NCI-H524 (cell line): ENCODE measurements at regions not wholly inside any gene's neighbourhood (a gene's known extent, or its start where the extent isn't known, plus 50 kb on each side); places are given as distances from the start of the nearest gene placed in this dataset.

Experiments
- DNase-seq, 2 experiments: peaks; one replicate each; lab custom pipeline; 2025; lab: John Stamatoyannopoulos, UW

- no peak for DNase-seq
These were observed 87.0 kb upstream of the EEA1 start for GRCh38 chr12:93015871-93016751.

DNA sequence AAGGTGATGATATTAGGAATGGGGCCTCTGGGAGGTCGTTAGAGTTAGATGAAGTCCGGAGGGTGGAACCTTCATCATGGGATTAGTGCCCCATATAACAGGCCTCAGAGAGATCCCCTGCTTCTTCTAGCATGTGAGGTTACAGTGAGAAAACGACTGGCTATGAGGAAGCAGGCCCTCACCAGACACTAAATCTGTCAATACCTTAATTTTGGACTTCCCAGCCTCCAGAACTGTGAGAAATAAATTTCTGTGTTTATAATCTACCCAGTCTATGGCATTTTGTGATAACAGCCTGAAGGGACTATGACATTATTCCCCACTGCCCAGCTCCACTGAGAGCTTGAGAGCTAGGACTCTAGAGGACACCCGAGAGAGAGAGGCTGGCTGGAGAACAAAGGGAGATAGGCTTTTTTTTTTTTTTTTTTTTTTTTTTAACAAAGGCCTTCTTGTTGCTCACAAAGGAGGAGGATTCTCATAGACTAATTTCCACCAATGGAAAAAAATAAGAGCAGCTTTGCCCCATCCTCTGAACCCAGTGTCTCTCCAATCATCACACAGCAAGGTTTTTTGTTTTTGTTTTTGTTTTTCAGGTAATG is 87.8 kb upstream of the EEA1 start:
- DNase-seq = no peak

DNA sequence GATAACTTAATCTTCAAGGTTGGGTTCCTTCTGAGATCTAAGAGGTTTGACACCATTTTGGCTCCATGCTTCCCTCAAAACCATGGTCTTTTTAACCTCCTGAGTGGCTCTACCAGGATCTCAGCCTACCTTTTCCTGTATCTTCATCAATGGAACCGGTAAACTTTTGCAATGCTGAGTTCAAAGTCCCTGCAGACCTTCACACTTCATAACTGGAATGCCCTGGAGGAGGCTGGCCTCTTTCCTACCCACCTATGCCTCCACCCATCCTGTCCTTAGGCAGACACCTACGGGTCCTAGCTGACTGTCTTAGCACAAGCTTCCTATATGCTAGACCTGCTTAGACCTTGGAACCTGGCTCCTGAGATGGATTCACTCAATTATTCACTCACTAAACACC is 89.5 kb upstream of the EEA1 start:
- DNase-seq = no peak

DNA sequence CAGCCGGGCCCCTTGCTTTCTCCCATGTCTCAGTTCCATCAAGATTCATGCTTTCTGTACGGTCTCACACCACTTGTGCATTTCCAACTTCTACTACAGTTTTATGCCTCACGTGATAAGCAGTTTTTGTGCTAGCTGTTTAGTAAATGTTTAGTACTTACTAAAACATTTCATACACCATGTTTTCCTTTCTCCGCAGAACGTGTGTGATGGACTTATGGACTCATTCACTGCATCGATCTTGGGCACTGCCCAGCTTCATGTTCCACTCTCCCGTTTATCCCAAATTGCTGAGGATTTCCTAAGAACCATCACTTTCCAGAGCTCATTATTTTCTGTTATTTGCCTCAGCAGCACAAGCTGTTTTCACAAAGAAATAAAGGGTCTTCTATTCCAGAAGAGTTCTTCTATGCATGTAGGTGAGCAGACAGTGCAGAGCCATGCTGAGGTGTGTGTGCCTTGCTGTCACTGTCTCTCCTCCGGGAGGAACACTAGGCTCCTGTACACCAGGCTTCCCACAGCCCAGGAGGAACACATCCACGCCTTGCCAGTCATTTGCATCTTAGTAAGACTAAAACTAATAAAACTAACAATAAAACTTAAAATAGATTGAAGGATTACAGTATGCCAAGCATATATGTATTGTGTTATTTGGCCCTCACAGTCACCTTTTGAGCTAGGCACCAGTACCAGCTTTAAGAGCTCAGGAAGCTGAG is 90.3 kb upstream of the EEA1 start:
- DNase-seq = no peak

DNA sequence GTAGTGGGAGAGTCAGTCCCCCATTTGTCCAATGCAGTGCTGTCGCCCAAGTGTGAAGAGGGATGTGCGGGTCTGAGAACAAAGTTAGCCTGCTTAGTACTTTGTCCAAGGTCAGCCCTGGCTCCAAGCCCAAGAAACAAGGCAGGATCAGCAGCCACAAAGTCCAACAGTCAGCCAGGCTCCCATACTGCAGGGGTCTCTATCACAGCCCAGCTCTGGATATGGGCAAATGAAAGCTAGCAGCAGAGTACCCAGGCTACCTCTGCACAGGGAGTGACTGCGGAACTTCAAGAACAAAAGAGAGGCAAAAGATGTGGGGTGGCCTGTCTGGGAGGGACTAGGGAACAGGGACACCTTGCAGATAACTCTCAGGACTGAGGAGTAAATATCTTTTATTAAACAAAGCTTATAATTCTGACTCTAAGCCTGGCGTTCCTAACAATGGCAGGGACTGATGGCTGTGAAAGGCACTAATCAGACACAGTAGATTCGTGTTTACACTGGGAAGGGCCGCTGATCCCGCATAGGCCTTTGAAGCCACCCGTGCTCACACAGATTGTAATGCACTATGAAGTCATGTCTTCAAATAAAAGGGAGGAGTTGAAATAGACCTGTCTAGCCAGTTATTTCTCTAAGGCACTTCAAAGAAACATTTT is 91.0 kb upstream of the EEA1 start:
- no peak for DNase-seq

DNA sequence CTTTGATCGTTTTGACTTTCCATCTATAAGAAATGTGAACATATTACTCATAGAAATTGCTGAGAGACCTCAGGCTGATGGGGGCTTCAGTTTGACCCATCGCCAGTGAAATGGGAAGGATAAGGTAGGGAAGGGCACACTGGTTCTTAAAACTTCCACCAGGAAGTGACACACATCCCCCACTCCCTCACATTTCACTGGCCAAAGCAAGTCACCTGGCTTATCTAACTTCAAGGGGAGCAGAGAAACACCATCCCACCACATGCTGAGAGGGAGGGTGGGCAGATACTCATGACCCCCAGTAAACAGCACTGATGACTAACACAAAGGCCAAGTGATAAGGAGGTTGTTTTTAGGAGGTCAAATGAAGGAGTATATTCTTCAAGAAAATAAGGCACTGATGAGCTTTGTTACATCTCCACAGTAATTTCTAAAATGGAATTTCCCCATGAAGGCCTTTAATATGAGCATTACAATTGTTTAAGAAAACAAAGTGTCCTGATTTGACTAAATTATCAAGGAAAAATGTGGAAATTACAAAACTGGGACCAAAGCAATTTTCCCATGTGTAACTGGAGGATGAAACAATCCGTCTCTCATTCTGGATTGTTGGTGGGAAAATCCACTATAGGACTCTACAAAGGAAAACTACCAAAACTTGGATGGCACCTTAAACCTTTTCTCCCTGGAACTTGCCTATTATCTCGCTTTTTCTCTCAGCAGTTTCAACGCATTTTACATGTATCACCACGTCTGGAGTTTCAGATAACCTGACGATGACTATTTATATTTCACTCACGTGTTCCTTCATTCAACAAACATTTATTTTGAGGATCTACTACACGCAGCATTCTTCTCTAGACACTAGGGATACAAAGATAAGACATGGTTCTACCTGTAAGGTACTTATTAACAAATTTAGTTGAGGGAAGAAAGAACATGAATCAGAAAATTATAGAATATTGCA is 91.8 kb upstream of the EEA1 start:
- no peak for DNase-seq

DNA sequence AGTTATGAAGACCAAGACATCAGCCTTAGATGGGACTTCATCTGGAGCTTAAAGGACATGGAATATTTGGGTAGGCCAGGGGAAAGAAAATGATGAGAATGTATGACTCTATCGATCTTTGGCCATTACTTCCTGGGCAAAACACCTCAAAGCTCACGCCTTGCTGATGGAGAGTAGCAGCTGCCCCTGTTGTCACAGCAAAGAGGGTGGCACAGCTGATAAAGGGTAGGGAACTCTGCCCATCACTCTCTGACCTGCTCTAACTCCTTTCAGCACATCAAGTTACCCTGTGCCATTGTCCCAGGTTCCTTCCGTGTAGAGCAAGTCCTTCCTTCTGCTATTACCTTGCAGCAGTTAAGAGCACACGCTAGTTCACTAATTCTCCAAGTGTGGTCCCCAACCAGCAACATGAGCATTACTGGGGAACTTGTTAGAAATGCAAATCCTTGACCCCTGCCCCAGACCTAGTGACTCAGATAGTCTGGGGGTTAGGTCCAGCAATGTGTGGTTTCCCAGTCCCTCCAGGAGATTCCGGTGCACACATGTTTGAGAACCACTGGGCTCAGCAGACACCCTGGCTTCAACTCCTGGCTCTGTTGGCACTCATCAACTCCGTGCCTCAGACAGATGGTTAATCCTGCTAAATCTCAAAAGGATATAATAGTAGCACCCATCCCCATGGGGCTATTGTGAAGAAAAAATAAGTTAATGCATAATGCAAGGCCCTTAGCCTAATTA is 93.7 kb upstream of the EEA1 start:
- DNase-seq = peak; percentile 79 to 92

GRCh38 chr12:93025145-93026103 is 96.3 kb upstream of the EEA1 start:
- DNase-seq = peak; percentile 3 to 65

GRCh38 chr12:93027041-93027440 is 97.9 kb upstream of the EEA1 start:
- no peak for DNase-seq

DNA sequence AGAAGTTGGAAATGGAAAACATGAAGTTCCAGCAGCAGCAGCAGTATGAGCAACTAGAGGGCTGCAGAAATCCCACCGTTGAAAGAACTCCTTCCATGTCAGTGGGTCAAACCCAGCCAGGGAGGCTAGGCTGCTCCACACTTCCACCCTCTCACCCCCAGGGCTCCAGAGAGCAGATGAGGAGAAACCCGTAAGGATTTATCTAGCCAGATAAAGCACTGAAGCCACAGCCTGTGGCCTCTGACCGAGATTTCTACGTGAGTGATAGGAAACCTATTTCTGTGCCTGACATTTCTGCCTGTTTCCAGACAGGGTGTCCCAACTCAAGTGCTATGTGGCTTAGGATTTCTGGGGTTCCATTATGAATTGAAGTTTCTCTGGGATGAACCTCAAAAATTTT is 100.0 kb upstream of the EEA1 start:
- DNase-seq = no peak

- DNase-seq = no peak
These were observed 101.9 kb upstream of the EEA1 start for GRCh38 chr12:93031028-93031427.

DNA sequence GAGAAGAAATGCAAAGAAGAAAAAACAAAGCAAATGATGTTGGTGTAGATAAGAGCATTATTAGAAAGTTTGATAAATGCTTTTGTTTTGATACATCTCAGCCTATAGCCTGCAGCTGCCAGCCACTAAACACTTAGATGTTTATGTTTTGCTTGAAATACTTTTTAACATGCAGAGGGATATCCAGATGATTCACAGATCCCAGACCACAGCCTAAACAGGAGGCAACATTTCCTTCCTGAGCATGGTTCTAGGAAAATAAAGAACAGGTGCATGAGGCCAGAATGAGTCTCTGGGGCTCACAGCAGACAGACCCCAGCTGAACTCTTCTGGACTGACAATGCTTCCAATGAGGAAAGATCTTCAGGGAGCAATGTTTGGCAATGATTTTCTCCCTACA is 103.7 kb upstream of the EEA1 start:
- no peak for DNase-seq

- DNase-seq = no peak
These were observed 104.9 kb upstream of the EEA1 start for GRCh38 chr12:93033948-93034347.

- no peak for DNase-seq
These were observed 110.0 kb upstream of the EEA1 start for GRCh38 chr12:93039062-93039461.

DNA sequence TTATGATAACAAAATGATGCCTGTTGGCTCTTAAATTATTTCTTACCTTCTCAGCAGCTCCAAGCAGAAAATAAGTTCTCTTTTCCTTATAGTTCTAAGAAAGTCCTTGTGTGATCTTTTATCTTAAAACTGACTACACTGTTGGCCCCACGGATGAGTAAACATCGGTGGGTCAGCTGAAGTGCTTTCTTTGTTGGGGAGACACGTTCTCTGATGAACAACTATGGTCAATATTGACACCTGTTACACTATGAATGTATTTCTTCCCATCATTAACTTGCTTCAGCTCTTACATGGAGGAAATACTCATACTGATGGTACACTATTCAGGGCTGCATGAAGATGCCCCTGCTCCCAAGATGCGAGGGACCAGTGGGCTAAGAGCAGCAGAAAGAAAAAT is 110.8 kb upstream of the EEA1 start:
- DNase-seq = no peak

DNA sequence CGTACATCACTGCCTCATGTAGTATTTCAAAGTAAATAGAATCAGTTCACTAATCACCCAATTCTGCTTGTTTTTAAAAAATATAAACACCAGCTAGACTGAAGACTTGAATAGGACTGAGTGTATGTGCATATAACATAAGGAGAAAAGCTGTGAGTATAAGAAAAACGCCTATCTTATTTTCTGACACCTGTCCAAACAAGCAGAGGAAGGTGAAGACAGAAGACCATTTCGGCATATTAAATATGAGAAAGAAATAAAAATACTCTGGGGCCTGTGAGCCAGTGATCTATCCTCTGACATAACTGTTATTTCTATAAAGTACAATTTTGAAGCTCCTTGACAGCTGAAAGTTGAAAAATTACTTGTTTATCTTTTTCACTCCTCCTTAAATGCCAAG is 111.3 kb upstream of the EEA1 start:
- DNase-seq = no peak

GRCh38 chr12:93041416-93041815 is 112.3 kb upstream of the EEA1 start:
- DNase-seq = no peak

- DNase-seq = no peak
These were observed 113.2 kb upstream of the EEA1 start for GRCh38 chr12:93042283-93042682.

- no peak for DNase-seq
These were observed 113.6 kb upstream of the EEA1 start for GRCh38 chr12:93042684-93043083.
